ENCODE measurements at regions not wholly inside any gene's neighbourhood (a gene's known extent, or its start where the extent isn't known, plus 50 kb on each side); places are given as distances from the start of the nearest gene placed in this dataset.
A peak's percentile ranks its signal among the peaks of the same experiment; 100 is the strongest.

GRCh38 chr15:48032911-48033310 lies 87.9 kb upstream of the SLC24A5 start:
- no peak overlapping the region for H3K4me3 ChIP-seq
- Mint-ChIP-seq H3K27ac (no peak overlapping the region), H3K4me3 (no peak overlapping the region), H3K4me1 (peaks cover 4% of the 10 kb centered on the region), H3K27me3 (ENCODE audit: insufficient read depth, low read depth) (no peaks in the 10 kb centered on the region), H3K9me3 (no peaks in the 10 kb centered on the region), H3K36me3 (no peaks in the 10 kb centered on the region)
- TF ChIP-seq EZH2phosphoT487 (IDR thresholded peaks at IDR 0.05) (no peak), CTCF (IDR thresholded peaks at IDR 0.05) (no peak), EZH2 (IDR thresholded peaks at IDR 0.05) (no peak)
- no peaks in the 10 kb centered on the region for H3K27me3 ChIP-seq
- no peak overlapping the region for H3K27ac ChIP-seq
- H3K9ac ChIP-seq: no peak overlapping the region
- H3K36me3 ChIP-seq: no peaks in the 10 kb centered on the region
- no peaks in the 10 kb centered on the region for H4K20me1 ChIP-seq (ENCODE audit: low read depth)
- H3K79me2 ChIP-seq (ENCODE audit: low read depth): no peaks in the 10 kb centered on the region
- no peaks in the 10 kb centered on the region for H3K9me3 ChIP-seq (ENCODE audit: low read depth)
- no peak overlapping the region for H2AFZ ChIP-seq (replicated peaks)
- H3F3A ChIP-seq (ENCODE audit: low read depth): no peaks in the 10 kb centered on the region
- peaks cover 4% of the 10 kb centered on the region for H3K4me1 ChIP-seq
- DNase-seq (ENCODE audit: low spot score): no peak
- no peak overlapping the region for H3K4me2 ChIP-seq

GRCh38 chr15:48038221-48038620 lies 82.6 kb upstream of the SLC24A5 start:
- Histone ChIP-seq H3K27me3 (no peaks in the 10 kb centered on the region), H3K27ac (no peak overlapping the region), H4K20me1 (ENCODE audit: low read depth) (no peaks in the 10 kb centered on the region), H3K4me2 (no peak overlapping the region), H3K79me2 (ENCODE audit: low read depth) (no peaks in the 10 kb centered on the region), H2AFZ (replicated peaks) (no peak overlapping the region), H3K4me3 (no peak overlapping the region), H3K4me1 (peaks cover 9% of the 10 kb centered on the region), H3K9ac (no peak overlapping the region), H3F3A (ENCODE audit: low read depth) (no peaks in the 10 kb centered on the region), H3K9me3 (ENCODE audit: low read depth) (no peaks in the 10 kb centered on the region), H3K36me3 (no peaks in the 10 kb centered on the region)
- Mint-ChIP-seq H3K27ac (no peak overlapping the region), H3K9me3 (no peaks in the 10 kb centered on the region), H3K36me3 (peaks cover 1% of the 10 kb centered on the region), H3K4me3 (no peak overlapping the region), H3K4me1 (peaks cover 7% of the 10 kb centered on the region), H3K27me3 (ENCODE audit: insufficient read depth, low read depth) (no peaks in the 10 kb centered on the region)
- no peak for DNase-seq (ENCODE audit: low spot score)
- TF ChIP-seq EZH2phosphoT487 (IDR thresholded peaks at IDR 0.05): no peak
- no peak for TF ChIP-seq CTCF (IDR thresholded peaks at IDR 0.05)
- no peak for TF ChIP-seq EZH2 (IDR thresholded peaks at IDR 0.05)

GRCh38 chr15:48040166-48040817 lies 80.5 kb upstream of the SLC24A5 start:
- Histone ChIP-seq H3K9ac (no peak overlapping the region), H3K79me2 (ENCODE audit: low read depth) (no peaks in the 10 kb centered on the region), H3K27me3 (no peaks in the 10 kb centered on the region), H3K9me3 (ENCODE audit: low read depth) (no peaks in the 10 kb centered on the region), H3K27ac (no peak overlapping the region), H4K20me1 (ENCODE audit: low read depth) (no peaks in the 10 kb centered on the region), H3K4me3 (no peak overlapping the region), H3F3A (ENCODE audit: low read depth) (no peaks in the 10 kb centered on the region), H3K36me3 (no peaks in the 10 kb centered on the region), H3K4me1 (peaks cover 9% of the 10 kb centered on the region), H2AFZ (replicated peaks) (peak overlapping the region; percentile 50), H3K4me2 (no peak overlapping the region)
- Mint-ChIP-seq H3K27ac (peak overlapping the region; percentile 4), H3K4me3 (no peak overlapping the region), H3K9me3 (no peaks in the 10 kb centered on the region), H3K4me1 (peaks cover 7% of the 10 kb centered on the region), H3K27me3 (ENCODE audit: insufficient read depth, low read depth) (no peaks in the 10 kb centered on the region), H3K36me3 (peaks cover 1% of the 10 kb centered on the region)
- TF ChIP-seq CTCF (IDR thresholded peaks at IDR 0.05) (no peak), EZH2phosphoT487 (IDR thresholded peaks at IDR 0.05) (no peak), EZH2 (IDR thresholded peaks at IDR 0.05) (no peak)
- DNase-seq (ENCODE audit: low spot score): peak; percentile 34
